Astrocyte (in vitro differentiated cells and primary cell): ENCODE measurements at regions not wholly inside any gene's neighbourhood (a gene's known extent, or its start where the extent isn't known, plus 50 kb on each side); places are given as distances from the start of the nearest gene placed in this dataset.

Experiments used
- CTCF ChIP-seq: IDR thresholded peaks from 2 replicates; pipeline ENCODE4 v1.5.1; 2011; ENCODE audit warnings: low read depth, mild to moderate bottlenecking, inconsistent platforms, low read length, moderate library complexity; ENCODE audit not compliant: insufficient read depth
- EZH2 ChIP-seq: IDR thresholded peaks from 2 replicates; pipeline ENCODE4 v1.6.1; 2012; ENCODE audit warnings: mild to moderate bottlenecking, low read length, inconsistent platforms; ENCODE audit not compliant: insufficient read depth

- TF ChIP-seq EZH2 (no peak), CTCF (no peak)
Observed at GRCh38 chr9:87146933-87147332, 199.6 kb upstream of the GAS1 start.
